ENCODE measurements at regions not wholly inside any gene's neighbourhood (a gene's known extent, or its start where the extent isn't known, plus 50 kb on each side); places are given as distances from the start of the nearest gene placed in this dataset.

DNA sequence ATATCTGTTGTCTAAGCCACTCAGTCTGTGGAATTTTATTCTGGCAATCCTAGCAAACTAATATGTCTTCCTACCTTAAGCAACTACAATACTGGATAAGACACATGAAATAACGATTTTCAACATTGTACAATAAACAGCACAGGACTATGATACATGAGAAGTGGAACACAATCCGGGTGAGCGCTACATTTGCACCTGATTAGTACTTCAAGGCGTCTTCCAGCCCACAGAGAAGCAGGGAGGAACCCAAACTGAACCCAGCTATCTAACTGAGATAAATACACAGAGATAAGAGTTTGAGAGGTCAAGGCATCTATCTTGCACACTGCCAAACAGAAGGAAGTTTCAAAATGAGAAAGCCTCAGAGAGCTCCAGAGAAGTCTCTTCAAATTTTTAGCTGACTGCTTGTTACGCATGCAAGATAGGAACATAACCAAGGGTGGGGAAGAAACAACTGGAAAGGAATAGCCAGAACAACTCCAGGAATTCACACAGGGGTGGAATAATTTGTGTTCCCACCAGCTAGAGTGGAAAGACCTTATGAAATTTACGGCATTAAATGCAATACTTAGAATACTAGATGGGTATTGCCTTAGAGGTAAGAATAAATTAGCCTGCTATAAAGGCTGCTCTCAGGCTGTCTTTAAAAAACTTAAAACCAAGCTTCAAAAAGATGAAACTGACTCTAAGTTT lies 481.8 kb downstream of the MTRR start:
- WGBS (ENCODE audit: insufficient coverage), result 82% methylated on average over 6 of the region's 6 CpGs
- peaks cover 4 to 12% of the 10 kb centered on the region in 2 donors for H3K9me3 Mint-ChIP-seq

DNA sequence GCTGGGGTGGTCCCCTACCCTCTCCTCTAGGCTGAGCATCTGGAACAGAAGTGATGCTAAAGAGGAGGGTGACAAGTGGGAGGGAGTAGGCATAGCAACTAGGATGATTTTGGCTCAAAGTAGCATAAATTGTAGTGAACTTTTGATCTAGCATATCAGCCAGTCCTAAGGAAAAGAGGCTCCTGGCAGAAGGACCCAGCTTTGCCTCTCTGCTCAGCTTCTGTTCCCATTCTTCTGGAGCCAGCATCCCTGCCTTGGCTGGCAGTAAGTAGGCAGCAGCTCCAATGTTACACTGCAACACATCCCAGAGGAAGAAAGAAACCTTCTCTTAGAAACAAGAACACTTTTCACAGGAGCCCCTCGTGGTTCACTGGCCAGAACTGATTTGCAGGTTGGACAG lies 487.0 kb downstream of the MTRR start:
- H3K4me1 ChIP-seq (ENCODE audit: control insufficient read depth, insufficient read depth, low read length), result no peaks in the 10 kb centered on the region
- TF ChIP-seq, protein P1, sequence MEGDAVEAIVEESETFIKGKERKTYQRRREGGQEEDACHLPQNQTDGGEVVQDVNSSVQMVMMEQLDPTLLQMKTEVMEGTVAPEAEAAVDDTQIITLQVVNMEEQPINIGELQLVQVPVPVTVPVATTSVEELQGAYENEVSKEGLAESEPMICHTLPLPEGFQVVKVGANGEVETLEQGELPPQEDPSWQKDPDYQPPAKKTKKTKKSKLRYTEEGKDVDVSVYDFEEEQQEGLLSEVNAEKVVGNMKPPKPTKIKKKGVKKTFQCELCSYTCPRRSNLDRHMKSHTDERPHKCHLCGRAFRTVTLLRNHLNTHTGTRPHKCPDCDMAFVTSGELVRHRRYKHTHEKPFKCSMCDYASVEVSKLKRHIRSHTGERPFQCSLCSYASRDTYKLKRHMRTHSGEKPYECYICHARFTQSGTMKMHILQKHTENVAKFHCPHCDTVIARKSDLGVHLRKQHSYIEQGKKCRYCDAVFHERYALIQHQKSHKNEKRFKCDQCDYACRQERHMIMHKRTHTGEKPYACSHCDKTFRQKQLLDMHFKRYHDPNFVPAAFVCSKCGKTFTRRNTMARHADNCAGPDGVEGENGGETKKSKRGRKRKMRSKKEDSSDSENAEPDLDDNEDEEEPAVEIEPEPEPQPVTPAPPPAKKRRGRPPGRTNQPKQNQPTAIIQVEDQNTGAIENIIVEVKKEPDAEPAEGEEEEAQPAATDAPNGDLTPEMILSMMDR (IDR thresholded peaks at IDR 0.05), result no peak
- intact Hi-C loops (cut with micrococcal nuclease), result no loop called here
- no peak overlapping the region for H3K27ac ChIP-seq (ENCODE audit: low read length)
- Mint-ChIP-seq H3K4me1 (no peaks in the 10 kb centered on the region), H3K27me3 (ENCODE audit: low read depth in 2 of 2) (no peaks in the 10 kb centered on the region), H3K9me3 (peaks cover 2 to 4% of the 10 kb centered on the region in 2 donors), H3K27ac (no peak overlapping the region), H3K4me3 (no peak overlapping the region), H3K36me3 (no peaks in the 10 kb centered on the region)
- H3K36me3 ChIP-seq (ENCODE audit: control insufficient read depth, insufficient read depth, low read length), result no peaks in the 10 kb centered on the region
- WGBS (ENCODE audit: insufficient coverage), result 45% methylated on average over 1 of the region's 1 CpG
- no peak for DNase-seq
- H3K9me3 ChIP-seq (ENCODE audit: control insufficient read depth, insufficient read depth, low read length), result no peaks in the 10 kb centered on the region
- ATAC-seq, result no peak
- H3K4me3 ChIP-seq (ENCODE audit: low read length), result no peak overlapping the region
- no peaks in the 10 kb centered on the region for H3K27me3 ChIP-seq (ENCODE audit: control insufficient read depth, insufficient read depth, low read length)

More for the DNA sequence above, 481.8 kb downstream of the MTRR start:
- ATAC-seq (no peak), DNase-seq (no peak)
- Mint-ChIP-seq H3K36me3 (no peaks in the 10 kb centered on the region), H3K4me1 (no peaks in the 10 kb centered on the region), H3K27ac (no peak overlapping the region), H3K27me3 (ENCODE audit: low read depth in 2 of 2) (no peaks in the 10 kb centered on the region), H3K4me3 (no peak overlapping the region)
- intact Hi-C loops (cut with micrococcal nuclease), result no loop called here
- no peaks in the 10 kb centered on the region for H3K4me1 ChIP-seq (ENCODE audit: control insufficient read depth, insufficient read depth, low read length)
- no peak overlapping the region for H3K27ac ChIP-seq (ENCODE audit: low read length)
- no peak overlapping the region for H3K4me3 ChIP-seq (ENCODE audit: low read length)
- H3K27me3 ChIP-seq (ENCODE audit: control insufficient read depth, insufficient read depth, low read length), result no peaks in the 10 kb centered on the region
- H3K9me3 ChIP-seq (ENCODE audit: control insufficient read depth, insufficient read depth, low read length), result no peaks in the 10 kb centered on the region
- no peaks in the 10 kb centered on the region for H3K36me3 ChIP-seq (ENCODE audit: control insufficient read depth, insufficient read depth, low read length)
- TF ChIP-seq, protein P1 (IDR thresholded peaks at IDR 0.05), result no peak

DNA sequence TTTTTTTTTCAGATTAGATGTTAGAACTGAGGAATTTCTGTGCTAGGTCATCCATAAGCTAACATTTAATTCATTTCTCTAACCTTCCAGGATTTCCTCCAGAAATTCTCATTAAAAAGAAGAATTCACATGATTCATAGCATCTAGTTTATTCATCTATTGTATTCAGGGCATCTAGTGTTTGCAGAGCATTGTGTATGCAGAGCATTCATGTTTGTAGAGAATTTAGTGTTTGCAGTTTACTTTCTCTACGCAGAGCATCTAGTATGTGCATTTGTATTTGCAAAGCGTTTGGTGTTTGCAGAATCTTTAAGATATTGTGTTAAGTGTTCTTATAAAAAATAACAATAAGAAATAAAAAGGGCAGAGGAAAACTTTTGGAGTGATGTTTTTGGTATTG lies 491.1 kb downstream of the MTRR start:
- Histone ChIP-seq H3K27me3 (ENCODE audit: control insufficient read depth, insufficient read depth, low read length) (no peaks in the 10 kb centered on the region), H3K9me3 (ENCODE audit: control insufficient read depth, insufficient read depth, low read length) (no peaks in the 10 kb centered on the region), H3K4me3 (ENCODE audit: low read length) (no peak overlapping the region), H3K27ac (ENCODE audit: low read length) (no peak overlapping the region), H3K36me3 (ENCODE audit: control insufficient read depth, insufficient read depth, low read length) (no peaks in the 10 kb centered on the region), H3K4me1 (ENCODE audit: control insufficient read depth, insufficient read depth, low read length) (no peaks in the 10 kb centered on the region)
- DNase-seq, result no peak
- H3K36me3 Mint-ChIP-seq, result no peaks in the 10 kb centered on the region
- H3K9me3 Mint-ChIP-seq, result peaks cover 4 to 13% of the 10 kb centered on the region in 2 donors
- ATAC-seq, result no peak
- no peaks in the 10 kb centered on the region for H3K27me3 Mint-ChIP-seq (ENCODE audit: low read depth in 2 of 2)
- TF ChIP-seq, protein P1 (IDR thresholded peaks at IDR 0.05), result no peak
- H3K4me1 Mint-ChIP-seq, result no peaks in the 10 kb centered on the region
- no peak overlapping the region for H3K27ac Mint-ChIP-seq
- intact Hi-C loops (cut with micrococcal nuclease), result no loop called here
- 50% methylated on average over 2 of the region's 2 CpGs for WGBS (ENCODE audit: insufficient coverage)
- no peak overlapping the region for H3K4me3 Mint-ChIP-seq

DNA sequence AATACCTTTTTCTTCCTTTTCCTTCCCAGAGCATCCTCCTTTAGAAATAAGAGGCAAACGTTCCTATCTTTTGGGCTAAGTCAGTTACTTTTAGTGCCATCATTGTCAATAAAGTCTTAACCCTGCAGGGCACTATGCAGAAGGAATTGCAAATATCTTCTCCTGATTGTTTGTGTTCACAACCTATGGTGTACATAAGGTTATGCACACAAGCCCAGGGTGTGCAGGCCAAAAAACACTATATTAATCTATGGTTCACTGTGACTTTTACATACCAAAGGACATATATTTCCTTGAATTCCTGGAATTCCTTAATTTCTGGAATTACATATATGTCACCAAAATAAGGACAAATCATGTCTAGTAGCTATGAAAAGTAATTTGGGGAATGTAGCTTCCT lies 493.5 kb downstream of the MTRR start:
- WGBS (ENCODE audit: insufficient coverage), result 75% methylated on average over 1 of the region's 1 CpG
- H3K9me3 ChIP-seq (ENCODE audit: control insufficient read depth, insufficient read depth, low read length), result no peaks in the 10 kb centered on the region
- H3K27ac ChIP-seq (ENCODE audit: low read length), result no peak overlapping the region
- no peaks in the 10 kb centered on the region for H3K27me3 Mint-ChIP-seq (ENCODE audit: low read depth in 2 of 2)
- no peak overlapping the region for H3K27ac Mint-ChIP-seq
- H3K36me3 ChIP-seq (ENCODE audit: control insufficient read depth, insufficient read depth, low read length), result no peaks in the 10 kb centered on the region
- DNase-seq (no peak), ATAC-seq (no peak)
- TF ChIP-seq, protein P1 (IDR thresholded peaks at IDR 0.05), result no peak
- no peaks in the 10 kb centered on the region for H3K4me1 Mint-ChIP-seq
- H3K4me3 Mint-ChIP-seq, result no peak overlapping the region
- H3K4me3 ChIP-seq (ENCODE audit: low read length), result no peak overlapping the region
- no peaks in the 10 kb centered on the region for H3K36me3 Mint-ChIP-seq
- no peaks in the 10 kb centered on the region for H3K4me1 ChIP-seq (ENCODE audit: control insufficient read depth, insufficient read depth, low read length)
- H3K9me3 Mint-ChIP-seq, result peaks cover 6 to 12% of the 10 kb centered on the region in 2 donors
- H3K27me3 ChIP-seq (ENCODE audit: control insufficient read depth, insufficient read depth, low read length), result no peaks in the 10 kb centered on the region
- intact Hi-C loops (cut with micrococcal nuclease), result no loop called here

All from natural killer cell (primary cell).